Endothelial cell of umbilical vein (primary cell): ENCODE measurements at regions not wholly inside any gene's neighbourhood (a gene's known extent, or its start where the extent isn't known, plus 50 kb on each side); places are given as distances from the start of the nearest gene placed in this dataset.

ENCODE experiments used
- CTCF ChIP-seq, 2 donors: IDR thresholded peaks; 1 replicate in 1 of 2; 2 replicates in 1 of 2; pipeline ENCODE4 v1.5.1; 2011; ENCODE audit warnings: low read length in 2 of 2, mild to moderate bottlenecking in 2 of 2, moderate library complexity in 2 of 2, control low read depth in 1 of 2, inconsistent platforms in 1 of 2, low read depth in 1 of 2; ENCODE audit not compliant: insufficient read depth in 1 of 2; ENCODE audit errors: extremely low read depth in 1 of 2
- EZH2 ChIP-seq: IDR thresholded peaks from 2 replicates; pipeline ENCODE4 v1.6.1; 2012; ENCODE audit warnings: borderline replicate concordance, low read depth, mild to moderate bottlenecking, moderate library complexity, low read length, inconsistent platforms; ENCODE audit not compliant: severe bottlenecking
- JUN ChIP-seq: IDR thresholded peaks from 2 replicates; pipeline ENCODE4 v1.6.1; 2011; ENCODE audit warnings: borderline replicate concordance, low read depth; ENCODE audit not compliant: insufficient read length, insufficient read depth
- MAX ChIP-seq: IDR thresholded peaks from 2 replicates; pipeline ENCODE4 v1.6.1; 2011; ENCODE audit not compliant: insufficient read depth, insufficient read length
- POLR2A ChIP-seq: IDR thresholded peaks from 2 replicates; pipeline ENCODE4 v1.6.1; 2012; ENCODE audit warnings: low read depth, mild to moderate bottlenecking, control low read depth, low read length
- POLR2AphosphoS5 ChIP-seq: IDR thresholded peaks from 2 replicates; pipeline ENCODE4 v1.6.1; 2012; ENCODE audit warnings: low read depth, mild to moderate bottlenecking, control low read depth, low read length, moderate library complexity; ENCODE audit not compliant: insufficient read depth

- TF ChIP-seq CTCF (IDR thresholded peaks at IDR 0.05; ENCODE audit: extremely low read depth in 1 of 2, insufficient read depth in 1 of 2, low read depth in 1 of 2, low read length in 2 of 2), result no peak
- no peak for TF ChIP-seq POLR2AphosphoS5
- TF ChIP-seq JUN, result no peak
- no peak for TF ChIP-seq POLR2A
- no peak for TF ChIP-seq MAX
- no peak for TF ChIP-seq EZH2
These were observed 62.6 kb upstream of the RPS23 start for GRCh38 chr5:82340799-82341198.
